H1 (cell line): ENCODE measurements at regions not wholly inside any gene's neighbourhood (a gene's known extent, or its start where the extent isn't known, plus 50 kb on each side); places are given as distances from the start of the nearest gene placed in this dataset.

Source experiments
- CTCF ChIA-PET: fragments of 300-600 bp; sonication (Branson Sonifier 250); formaldehyde crosslinking; loops from one replicate; lab custom pipeline; 2021; ENCODE audit not compliant: partially characterized antibody; lab: Charles Lee
- POLR2A ChIA-PET: fragments of 300-600 bp; sonication (Branson Sonifier 250); formaldehyde crosslinking; loops from one replicate; lab custom pipeline; 2021; ENCODE audit warnings: inconsistent platforms; ENCODE audit not compliant: partially characterized antibody; lab: Charles Lee
- DNase-seq, 2 experiments: peaks; one replicate each; pipeline versions ENCODE4 v3.0.0 to v3.0.0-alpha.2; 2010 to 2022; ENCODE audit warnings: low spot score in 2 of 2, low read depth in 1 of 2, mixed read lengths in 1 of 2
- FAIRE-seq: peaks from 2 replicates; lab custom pipeline; 2011; peaks lifted over from hg19 to GRCh38; lab: Jason Lieb, UNC
- H2AFZ ChIP-seq: 2 replicates; pipeline ENCODE4 v1.8.1; 2012; ENCODE audit warnings: low read length, inconsistent platforms
- H2AK5ac ChIP-seq: 2 replicates; pipeline ENCODE4 v1.6.1; 2013; ENCODE audit warnings: low read depth, low read length
- H2BK120ac ChIP-seq: replicated peaks from 2 replicates; pipeline ENCODE3; 2013; ENCODE audit warnings: low read depth, low read length, inconsistent platforms
- H2BK12ac ChIP-seq: 2 replicates; pipeline ENCODE4 v1.6.1; 2013; ENCODE audit warnings: low read depth, low read length
- H2BK15ac ChIP-seq: 2 replicates; pipeline ENCODE4 v1.6.1; 2013; ENCODE audit warnings: low read length
- H2BK20ac ChIP-seq: 2 replicates; pipeline ENCODE4 v1.6.1; 2013; ENCODE audit warnings: low read length
- H2BK5ac ChIP-seq: 2 replicates; pipeline ENCODE4 v1.6.1; 2013; ENCODE audit warnings: low read depth, low read length
- H3K14ac ChIP-seq: 2 replicates; pipeline ENCODE4 v1.6.1; 2013; ENCODE audit warnings: inconsistent platforms; ENCODE audit not compliant: insufficient read length
- H3K18ac ChIP-seq: 2 replicates; pipeline ENCODE4 v1.6.1; 2013; ENCODE audit warnings: low read length; ENCODE audit errors: extremely low read depth
- H3K23ac ChIP-seq: 2 replicates; pipeline ENCODE4 v1.6.1; 2013; ENCODE audit warnings: inconsistent platforms; ENCODE audit not compliant: insufficient read length
- H3K23me2 ChIP-seq: 2 replicates; pipeline ENCODE4 v1.6.1; 2013; ENCODE audit warnings: low read depth, low read length
- H3K27ac ChIP-seq: 2 replicates; pipeline ENCODE4 v1.6.1; 2011; ENCODE audit warnings: low read depth, low read length, inconsistent platforms
- H3K27me3 ChIP-seq, 4 experiments: replicated peaks in 1 of 4; 1 replicate in 1 of 4; 2 replicates in 3 of 4; pipeline versions ENCODE4 v1.6.1 to v1.8.1; 2011 to 2013; ENCODE audit warnings: low read length in 3 of 4, mild to moderate bottlenecking in 3 of 4, inconsistent platforms in 2 of 4, mixed read lengths in 2 of 4, moderate library complexity in 1 of 4; ENCODE audit not compliant: control insufficient read depth in 3 of 4, insufficient read depth in 3 of 4; ENCODE audit errors: extremely low read depth in 1 of 4
- H3K36me3 ChIP-seq, 4 experiments: 2 replicates each; pipeline versions ENCODE4 v1.6.1 to v1.8.1; 2011 to 2013; ENCODE audit warnings: mild to moderate bottlenecking in 4 of 4, low read length in 3 of 4, moderate library complexity in 2 of 4, control low read depth in 1 of 4, inconsistent platforms in 1 of 4; ENCODE audit not compliant: insufficient read depth in 4 of 4, control insufficient read depth in 2 of 4
- H3K4ac ChIP-seq: replicated peaks from 2 replicates; pipeline ENCODE3; 2013; ENCODE audit warnings: low read length, low read depth, mixed read lengths, inconsistent platforms; ENCODE audit not compliant: insufficient read length
- H3K4me1 ChIP-seq, 4 experiments: replicated peaks in 1 of 4; 1 replicate in 1 of 4; 2 replicates in 3 of 4; pipeline versions ENCODE4 v1.6.1 to v1.8.1; 2011 to 2013; ENCODE audit warnings: low read length in 3 of 4, inconsistent platforms in 2 of 4, mixed read lengths in 1 of 4; ENCODE audit not compliant: insufficient read depth in 4 of 4, control insufficient read depth in 3 of 4
- H3K4me2 ChIP-seq, 2 experiments: 2 replicates each; pipeline versions ENCODE4 v1.6.1 to v1.8.1; 2011 to 2013; ENCODE audit warnings: low read depth in 2 of 2, low read length in 2 of 2, control low read depth in 1 of 2, inconsistent platforms in 1 of 2, mild to moderate bottlenecking in 1 of 2; ENCODE audit not compliant: insufficient read depth in 1 of 2
- H3K4me3 ChIP-seq, 4 experiments: fragments of 200-600, 300-600 bp in 1 of 4; sonication (generic), shearing (Covaris generic), sonication (Bioruptor Twin) in 1 of 4; 2 replicates each; pipeline versions ENCODE4 v1.5.1 to v1.8.1; 2011 to 2016; ENCODE audit warnings: low read length in 4 of 4, low read depth in 3 of 4, control low read depth in 2 of 4, inconsistent platforms in 2 of 4, mild to moderate bottlenecking in 2 of 4, mixed read lengths in 1 of 4, moderate library complexity in 1 of 4; ENCODE audit not compliant: insufficient read depth in 2 of 4; ENCODE audit errors: extremely low read depth in 1 of 4
- H3K56ac ChIP-seq: replicated peaks from 2 replicates; pipeline ENCODE3; 2013; ENCODE audit warnings: low read depth, mild to moderate bottlenecking, mixed read lengths, low read length, inconsistent platforms; ENCODE audit not compliant: insufficient read length
- H3K79me1 ChIP-seq: 2 replicates; pipeline ENCODE4 v1.6.1; 2013; ENCODE audit warnings: low read depth, low read length, control low read depth
- H3K79me2 ChIP-seq, 2 experiments: 2 replicates each; pipeline versions ENCODE4 v1.6.1 to v1.8.1; 2012 to 2013; ENCODE audit warnings: low read length in 2 of 2, mild to moderate bottlenecking in 2 of 2, inconsistent platforms in 1 of 2; ENCODE audit not compliant: insufficient read depth in 2 of 2, control insufficient read depth in 1 of 2
- H3K9ac ChIP-seq, 4 experiments: replicated peaks in 1 of 4; 1 replicate in 1 of 4; 2 replicates in 3 of 4; pipeline versions ENCODE4 v1.6.1 to v1.8.1; 2011 to 2013; ENCODE audit warnings: low read depth in 3 of 4, low read length in 3 of 4, control low read depth in 2 of 4, mild to moderate bottlenecking in 2 of 4, moderate library complexity in 2 of 4, inconsistent platforms in 1 of 4; ENCODE audit errors: extremely low read depth in 1 of 4
- H3K9me3 ChIP-seq, 2 experiments: 2 replicates each; pipeline versions ENCODE4 v1.6.1 to v1.8.1; 2012 to 2013; ENCODE audit warnings: mild to moderate bottlenecking in 2 of 2, moderate library complexity in 2 of 2, control low read depth in 1 of 2, inconsistent platforms in 1 of 2, low read depth in 1 of 2, low read length in 1 of 2, mixed read lengths in 1 of 2; ENCODE audit not compliant: insufficient read depth in 2 of 2
- H4K20me1 ChIP-seq, 2 experiments: replicated peaks in 1 of 2; 2 replicates each; pipeline versions ENCODE3 to v1.8.1; 2011 to 2013; ENCODE audit warnings: inconsistent platforms in 2 of 2, low read length in 2 of 2, mild to moderate bottlenecking in 1 of 2; ENCODE audit not compliant: insufficient read depth in 2 of 2, control insufficient read depth in 1 of 2
- H4K5ac ChIP-seq: 2 replicates; pipeline ENCODE4 v1.6.1; 2013; ENCODE audit warnings: low read length, low read depth, mixed read lengths, inconsistent platforms; ENCODE audit not compliant: insufficient read length
- H4K8ac ChIP-seq: 2 replicates; pipeline ENCODE4 v1.8.0; 2013; ENCODE audit warnings: mild to moderate bottlenecking, moderate library complexity, low read length, inconsistent platforms; ENCODE audit not compliant: insufficient read depth; ENCODE audit errors: extremely low read depth
- H4K91ac ChIP-seq: replicated peaks from 2 replicates; pipeline ENCODE3; 2013; ENCODE audit warnings: low read length, mixed read lengths, inconsistent platforms; ENCODE audit not compliant: insufficient read length
- BACH1 ChIP-seq: IDR thresholded peaks from 2 replicates; pipeline ENCODE4 v1.6.1; 2012; ENCODE audit warnings: low read length, improper control_type of control experiment
- CTBP2 ChIP-seq: IDR thresholded peaks from 2 replicates; pipeline ENCODE4 v1.7.0; 2011; ENCODE audit warnings: borderline replicate concordance, mild to moderate bottlenecking, moderate library complexity, mixed read lengths, low read length; ENCODE audit not compliant: insufficient read depth, insufficient read length
- CTCF ChIP-seq, 3 experiments: IDR thresholded peaks; 1 replicate in 2 of 3; 2 replicates in 1 of 3; pipeline versions ENCODE4 v1.5.1 to v1.6.1; 2011; ENCODE audit warnings: low read length in 3 of 3, mild to moderate bottlenecking in 3 of 3, inconsistent platforms in 2 of 3, low read depth in 1 of 3, moderate library complexity in 1 of 3; ENCODE audit not compliant: insufficient read depth in 1 of 3; ENCODE audit errors: control extremely low read depth in 1 of 3
- E2F6 ChIP-seq: IDR thresholded peaks from 2 replicates; pipeline ENCODE4 v1.6.1; 2012; ENCODE audit warnings: inconsistent platforms
- FOSL1 ChIP-seq: IDR thresholded peaks from 2 replicates; pipeline ENCODE4 v1.6.1; 2011; ENCODE audit warnings: mild to moderate bottlenecking, low read depth, low read length, moderate library complexity; ENCODE audit not compliant: insufficient read depth
- JUND ChIP-seq: IDR thresholded peaks from 2 replicates; pipeline ENCODE4 v1.6.1; 2011; ENCODE audit warnings: mild to moderate bottlenecking, improper control_type of control experiment, low read length
- SIN3A ChIP-seq, 2 experiments: IDR thresholded peaks in 1 of 2; conservative IDR thresholded peaks in 1 of 2; 2 replicates each; pipeline ENCODE4 v1.6.1; 2011 to 2012; ENCODE audit warnings: low read length in 2 of 2, improper control_type of control experiment in 1 of 2, low read depth in 1 of 2, mild to moderate bottlenecking in 1 of 2
- SIRT6 ChIP-seq: IDR thresholded peaks from one replicate; pipeline ENCODE4 v1.7.1; 2012; ENCODE audit warnings: low read length, inconsistent platforms
- SIX5 ChIP-seq: IDR thresholded peaks from 2 replicates; pipeline ENCODE4 v1.6.1; 2011; ENCODE audit warnings: mild to moderate bottlenecking, low read depth, low read length
- SUZ12 ChIP-seq: fragments of 200-600 bp; sonication (generic); IDR thresholded peaks from 2 replicates; pipeline ENCODE4 v1.6.1; 2012; ENCODE audit warnings: mild to moderate bottlenecking, inconsistent platforms, low read length, moderate library complexity, mixed read lengths
- WGBS, 2 experiments: shearing (Covaris generic) in 1 of 2; methylation state at CpG; one replicate each; pipeline versions ENCODE4 v1.1.6 to v1.1.7; 2013 to 2015; ENCODE audit warnings: low lambda C conversion rate in 2 of 2, mixed read lengths in 2 of 2, inconsistent platforms in 1 of 2, low coverage in 1 of 2, missing lambda C conversion rate in 1 of 2; ENCODE audit not compliant: insufficient replicate concordance in 2 of 2, insufficient coverage in 1 of 2, insufficient read length in 1 of 2; ENCODE audit errors: extremely low coverage in 1 of 2, missing lambda C conversion rate in 1 of 2; 5-methylcytosine and 5-hydroxymethylcytosine counted together

- TF ChIP-seq SIX5: no peak
- TF ChIP-seq CTCF (IDR thresholded peaks at IDR 0.05; ENCODE audit: control extremely low read depth in 1 of 3, insufficient read depth in 1 of 3, low read depth in 1 of 3, low read length in 3 of 3): no peak
- TF ChIP-seq BACH1: no peak
- TF ChIP-seq JUND: no peak
- TF ChIP-seq SUZ12: no peak
- no peak for TF ChIP-seq CTBP2
- TF ChIP-seq E2F6: no peak
- TF ChIP-seq FOSL1: no peak
- no peak for TF ChIP-seq SIRT6
- TF ChIP-seq SIN3A (conservative IDR thresholded peaks at IDR 0.05 in 1 of 2, IDR thresholded peaks at IDR 0.05 in 1 of 2; ENCODE audit: low read depth in 1 of 2, low read length in 2 of 2): no peak
- no peak overlapping the region for H3K4me2 ChIP-seq
- no peak overlapping the region for H2BK15ac ChIP-seq
- FAIRE-seq (no peak), DNase-seq (no peak)
- no peak overlapping the region for H4K5ac ChIP-seq
- peaks cover 0 to 21% (median 15%) of the 10 kb centered on the region in 4 experiments; a peak in 6 of 7 replicates for H3K4me1 ChIP-seq
- H3K36me3 ChIP-seq: no peaks in the 10 kb centered on the region
- H2AK5ac ChIP-seq: no peak overlapping the region
- no peak overlapping the region for H2BK20ac ChIP-seq
- no peak overlapping the region for H3K4me3 ChIP-seq
- H2BK120ac ChIP-seq: no peak overlapping the region
- H3K23me2 ChIP-seq: peaks cover 18% of the 10 kb centered on the region
- 0 out of 2 replicates have a peak overlapping the region, but pooled peaks have one; percentile 39 for H2BK12ac ChIP-seq
- no peaks in the 10 kb centered on the region for H3K79me2 ChIP-seq
- no peak overlapping the region for H2AFZ ChIP-seq
- no peak overlapping the region for H3K9ac ChIP-seq
- H3K56ac ChIP-seq: no peak overlapping the region
- no peak overlapping the region for H4K8ac ChIP-seq
- ChIA-PET POLR2A (interaction anchor here (1.2 to 1.7 kb wide), 2 partner anchors 22 to 34 kb away, joined by 4 to 5 read pairs; no protein-coding TSS in a partner anchor), CTCF (interaction anchor here (0.7 to 10.6 kb wide), 10 partner anchors 10 to 133 kb away, joined by 3 to 131 read pairs (median 4); no protein-coding TSS in a partner anchor)
- 88% methylated on average over 1 of the region's 1 CpG; no CpG with 5 or more reads in 1 of the 2 experiments for WGBS, 2 experiments
- H3K14ac ChIP-seq: no peak overlapping the region
- no peak overlapping the region for H3K27ac ChIP-seq
- H3K23ac ChIP-seq: no peak overlapping the region
- no peak overlapping the region for H3K18ac ChIP-seq
- no peak overlapping the region for H2BK5ac ChIP-seq
- no peaks in the 10 kb centered on the region for H3K9me3 ChIP-seq
- H3K79me1 ChIP-seq: no peaks in the 10 kb centered on the region
- peaks cover 27 to 57% (median 51%) of the 10 kb centered on the region in 4 experiments for H3K27me3 ChIP-seq
- H3K4ac ChIP-seq: no peak overlapping the region
- peaks cover 5 to 11% of the 10 kb centered on the region in 2 experiments for H4K20me1 ChIP-seq
- H4K91ac ChIP-seq: no peak overlapping the region
Observed at GRCh38 chr7:128170461-128170860, 70.6 kb upstream of the LEP start.
